GM21737 (cell line): ENCODE measurements at regions not wholly inside any gene's neighbourhood (a gene's known extent, or its start where the extent isn't known, plus 50 kb on each side); places are given as distances from the start of the nearest gene placed in this dataset.
"Not testable (repeated sequence)": the region's sequence is repeated elsewhere in the genome, so short reads cannot be mapped to it uniquely, and the experiment has no call there.

ENCODE experiments used
- ATAC-seq: cut with Tn5 transposase; IDR thresholded peaks from one replicate; pipeline ENCODE4 v1.9.1; 2021; ENCODE audit warnings: mild to moderate bottlenecking, moderate library complexity; ENCODE audit not compliant: unreplicated experiment

GRCh38 chr13:67996101-67996500 lies 766.0 kb upstream of the PCDH9 start:
- no peak for ATAC-seq

- no peak for ATAC-seq
Measured at GRCh38 chr13:67990868-67991267, 760.7 kb upstream of the PCDH9 start.

- ATAC-seq, result no peak
Measured at GRCh38 chr13:67986234-67986633, 756.1 kb upstream of the PCDH9 start.

GRCh38 chr13:67977066-67977465 lies 746.9 kb upstream of the PCDH9 start:
- no peak for ATAC-seq

- no peak for ATAC-seq
Measured at GRCh38 chr13:67971291-67971690, 741.2 kb upstream of the PCDH9 start.

- no peak for ATAC-seq
Measured at GRCh38 chr13:67967031-67967430, 736.9 kb upstream of the PCDH9 start.

- ATAC-seq, result no peak
Measured at GRCh38 chr13:67966065-67966464, 735.9 kb upstream of the PCDH9 start.

GRCh38 chr13:67964986-67965385 lies 734.9 kb upstream of the PCDH9 start:
- no peak for ATAC-seq

- no peak for ATAC-seq
Measured at GRCh38 chr13:67964091-67964490, 734.0 kb upstream of the PCDH9 start.

- ATAC-seq, result no peak
Measured at GRCh38 chr13:67961331-67961730, 731.2 kb upstream of the PCDH9 start.

- no peak for ATAC-seq
Measured at GRCh38 chr13:67951431-67951830, 721.3 kb upstream of the PCDH9 start.

- no peak for ATAC-seq
Measured at GRCh38 chr13:67950603-67951002, 720.5 kb upstream of the PCDH9 start.

- ATAC-seq, result no peak
Measured at GRCh38 chr13:67946131-67946530, 716.0 kb upstream of the PCDH9 start.

GRCh38 chr13:67943116-67943515 lies 713.0 kb upstream of the PCDH9 start:
- no peak for ATAC-seq

GRCh38 chr13:67935626-67936025 lies 705.5 kb upstream of the PCDH9 start:
- ATAC-seq, result no peak

- no peak for ATAC-seq
Measured at GRCh38 chr13:67934617-67935330, 704.6 kb upstream of the PCDH9 start.

- no peak for ATAC-seq
Measured at GRCh38 chr13:67932991-67933390, 702.9 kb upstream of the PCDH9 start.

- ATAC-seq, result no peak
Measured at GRCh38 chr13:67917291-67917987, 687.3 kb upstream of the PCDH9 start.

- ATAC-seq, result no peak
Measured at GRCh38 chr13:67916650-67917049, 686.5 kb upstream of the PCDH9 start.

GRCh38 chr13:67914535-67914934 lies 684.4 kb upstream of the PCDH9 start:
- ATAC-seq, result no peak

- ATAC-seq, result not testable (repeated sequence)
Measured at GRCh38 chr13:67902960-67903359, 672.8 kb upstream of the PCDH9 start.

GRCh38 chr13:67880916-67881315 lies 650.8 kb upstream of the PCDH9 start:
- no peak for ATAC-seq

GRCh38 chr13:67878376-67878775 lies 648.2 kb upstream of the PCDH9 start:
- no peak for ATAC-seq
